ENCODE measurements at regions not wholly inside any gene's neighbourhood (a gene's known extent, or its start where the extent isn't known, plus 50 kb on each side); places are given as distances from the start of the nearest gene placed in this dataset.

- CTCF ChIA-PET: no interaction called here
- Histone ChIP-seq H3K27ac (ENCODE audit: insufficient read depth, low read depth, low read length) (no peak overlapping the region), H4K20me1 (replicated peaks; ENCODE audit: control insufficient read depth, extremely low read depth, insufficient read depth, low read length) (no peaks in the 10 kb centered on the region), H3K4me3 (replicated peaks in 1 of 3; ENCODE audit: insufficient read depth in 1 of 3, low read depth in 1 of 3, low read length in 3 of 3) (no peak overlapping the region), H3K4me1 (ENCODE audit: control insufficient read depth, extremely low read depth, insufficient read depth, low read length) (no peaks in the 10 kb centered on the region), H3K9ac (replicated peaks; ENCODE audit: extremely low read depth, insufficient read depth, low read length) (no peak overlapping the region), H3K9me1 (replicated peaks; ENCODE audit: control insufficient read depth, extremely low read depth, insufficient read depth, low read length) (no peaks in the 10 kb centered on the region), H3K79me2 (ENCODE audit: control insufficient read depth, insufficient read depth, low read length) (no peaks in the 10 kb centered on the region), H2AFZ (ENCODE audit: low read depth, low read length) (no peak overlapping the region), H3K36me3 (ENCODE audit: control insufficient read depth in 2 of 2, extremely low read depth in 1 of 2, insufficient read depth in 2 of 2, low read length in 2 of 2) (no peaks in the 10 kb centered on the region), H3K9me3 (replicated peaks; ENCODE audit: control insufficient read depth, insufficient read depth, low read length) (no peaks in the 10 kb centered on the region), H3K27me3 (ENCODE audit: control insufficient read depth in 2 of 2, insufficient read depth in 2 of 2, low read length in 2 of 2) (no peaks in the 10 kb centered on the region), H3K4me2 (ENCODE audit: insufficient read depth, low read length) (no peak overlapping the region)
- BruUV-seq (replicated peaks): no TSS peak
- dilution Hi-C loops (cut with MboI; ENCODE audit: extremely low pct_ligation_motif_present, low sequenced_read_pairs): no loop called here
- TF ChIP-seq MAX (IDR thresholded peaks at IDR 0.05; ENCODE audit: insufficient read depth, insufficient read length) (no peak), POLR2A (IDR thresholded peaks at IDR 0.05; ENCODE audit: low read depth, low read length) (no peak), GATA2 (IDR thresholded peaks at IDR 0.05; ENCODE audit: insufficient read depth, insufficient read length, low read depth, low read length) (no peak), MYC (IDR thresholded peaks at IDR 0.05; ENCODE audit: low read depth, low read length) (no peak), JUN (IDR thresholded peaks at IDR 0.05; ENCODE audit: borderline replicate concordance, insufficient read depth, insufficient read length, low read depth) (no peak), POLR2AphosphoS5 (IDR thresholded peaks at IDR 0.05; ENCODE audit: insufficient read depth, low read depth, low read length) (no peak), EZH2 (IDR thresholded peaks at IDR 0.05; ENCODE audit: borderline replicate concordance, low read depth, low read length, severe bottlenecking) (no peak)
- TF ChIP-seq, protein P1, sequence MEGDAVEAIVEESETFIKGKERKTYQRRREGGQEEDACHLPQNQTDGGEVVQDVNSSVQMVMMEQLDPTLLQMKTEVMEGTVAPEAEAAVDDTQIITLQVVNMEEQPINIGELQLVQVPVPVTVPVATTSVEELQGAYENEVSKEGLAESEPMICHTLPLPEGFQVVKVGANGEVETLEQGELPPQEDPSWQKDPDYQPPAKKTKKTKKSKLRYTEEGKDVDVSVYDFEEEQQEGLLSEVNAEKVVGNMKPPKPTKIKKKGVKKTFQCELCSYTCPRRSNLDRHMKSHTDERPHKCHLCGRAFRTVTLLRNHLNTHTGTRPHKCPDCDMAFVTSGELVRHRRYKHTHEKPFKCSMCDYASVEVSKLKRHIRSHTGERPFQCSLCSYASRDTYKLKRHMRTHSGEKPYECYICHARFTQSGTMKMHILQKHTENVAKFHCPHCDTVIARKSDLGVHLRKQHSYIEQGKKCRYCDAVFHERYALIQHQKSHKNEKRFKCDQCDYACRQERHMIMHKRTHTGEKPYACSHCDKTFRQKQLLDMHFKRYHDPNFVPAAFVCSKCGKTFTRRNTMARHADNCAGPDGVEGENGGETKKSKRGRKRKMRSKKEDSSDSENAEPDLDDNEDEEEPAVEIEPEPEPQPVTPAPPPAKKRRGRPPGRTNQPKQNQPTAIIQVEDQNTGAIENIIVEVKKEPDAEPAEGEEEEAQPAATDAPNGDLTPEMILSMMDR (IDR thresholded peaks at IDR 0.05; ENCODE audit: extremely low read depth in 1 of 2, insufficient read depth in 1 of 2, low read depth in 1 of 2, low read length in 2 of 2): no peak
- FAIRE-seq (no peak), DNase-seq (ENCODE audit: low read depth, low spot score) (no peak)
- POLR2A ChIA-PET: no interaction called here
- intact Hi-C loops (cut with micrococcal nuclease): no loop called here
Measured at GRCh38 chr5:126265917-126266316, 157.3 kb upstream of the GRAMD2B start.

All from endothelial cell of umbilical vein (primary cell).